Activated T-helper 17 cell treated with anti-CD3 and anti-CD28 coated beads, Interleukin-2, amount 50 U/mL, for 72 hours (primary cell): ENCODE measurements at regions not wholly inside any gene's neighbourhood (a gene's known extent, or its start where the extent isn't known, plus 50 kb on each side); places are given as distances from the start of the nearest gene placed in this dataset.
"Not testable (repeated sequence)": the region's sequence is repeated elsewhere in the genome, so short reads cannot be mapped to it uniquely, and the experiment has no call there.

Source experiments
- ATAC-seq: fragments of 150-1000 bp; cut with Tn5 transposase; replicated peaks from 2 replicates; pipeline ENCODE4 v1.10.0; 2021; ENCODE audit warnings: mild to moderate bottlenecking, moderate library complexity
- H3K27ac Mint-ChIP-seq: one replicate; pipeline ENCODE4 v1.8.0; 2022; ENCODE audit warnings: mixed read lengths
- H3K27me3 Mint-ChIP-seq: one replicate; pipeline ENCODE4 v1.8.0; 2022; ENCODE audit warnings: mixed read lengths
- H3K36me3 Mint-ChIP-seq: one replicate; pipeline ENCODE4 v1.8.0; 2022; ENCODE audit warnings: low read depth, mild to moderate bottlenecking, mixed read lengths
- H3K4me1 Mint-ChIP-seq: one replicate; pipeline ENCODE4 v1.8.0; 2022; ENCODE audit warnings: mixed read lengths
- H3K4me3 Mint-ChIP-seq: one replicate; pipeline ENCODE4 v1.8.0; 2022; ENCODE audit warnings: mild to moderate bottlenecking, mixed read lengths
- H3K9me3 Mint-ChIP-seq: one replicate; pipeline ENCODE4 v1.8.0; 2022; ENCODE audit warnings: mixed read lengths

DNA sequence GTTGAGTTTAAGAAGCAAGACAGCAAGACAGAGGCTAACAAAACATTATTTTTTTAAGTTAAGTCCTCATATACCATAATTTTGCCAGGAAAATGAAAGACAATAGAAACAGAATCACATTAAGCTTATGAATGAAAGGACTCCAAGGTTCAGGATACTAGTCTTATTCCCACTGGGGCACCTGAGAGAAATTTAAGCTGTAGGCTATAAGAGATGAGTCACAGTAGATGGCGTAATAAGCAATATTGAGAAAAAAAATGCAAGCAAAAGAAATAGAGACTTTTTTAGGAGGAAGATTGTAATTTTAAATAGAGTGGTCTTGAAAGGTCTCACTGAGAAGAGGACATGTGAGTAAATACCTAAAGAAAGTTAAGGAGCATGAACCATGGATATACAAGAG lies 57.1 kb upstream of the KIF2B start:
- Mint-ChIP-seq H3K27me3 (no peaks in the 10 kb centered on the region), H3K4me3 (no peak overlapping the region), H3K9me3 (peaks cover 5% of the 10 kb centered on the region), H3K27ac (no peak overlapping the region), H3K4me1 (no peaks in the 10 kb centered on the region), H3K36me3 (no peaks in the 10 kb centered on the region)
- ATAC-seq: no peak

DNA sequence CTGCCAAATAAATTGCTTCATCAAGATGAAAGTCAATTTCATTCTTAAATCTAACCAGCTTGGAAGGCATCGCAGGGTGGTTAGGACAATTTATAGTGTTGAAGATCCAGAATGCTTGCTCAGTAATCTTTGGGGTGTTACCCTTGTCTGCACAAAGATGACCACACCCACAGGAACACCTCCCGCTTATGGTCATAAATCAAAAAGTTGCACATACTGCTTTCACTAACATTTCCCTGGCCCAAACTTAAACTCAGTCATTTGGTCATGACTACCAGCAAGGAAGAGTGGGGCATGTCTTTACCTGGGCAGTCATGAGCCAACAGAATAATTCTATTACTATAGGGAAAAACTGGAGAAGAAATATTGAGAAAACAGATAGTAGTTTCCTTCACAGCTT lies 57.6 kb upstream of the KIF2B start:
- no peak for ATAC-seq
- Mint-ChIP-seq H3K9me3 (peaks cover 5% of the 10 kb centered on the region), H3K4me1 (no peaks in the 10 kb centered on the region), H3K27ac (no peak overlapping the region), H3K27me3 (no peaks in the 10 kb centered on the region), H3K4me3 (no peak overlapping the region), H3K36me3 (no peaks in the 10 kb centered on the region)

DNA sequence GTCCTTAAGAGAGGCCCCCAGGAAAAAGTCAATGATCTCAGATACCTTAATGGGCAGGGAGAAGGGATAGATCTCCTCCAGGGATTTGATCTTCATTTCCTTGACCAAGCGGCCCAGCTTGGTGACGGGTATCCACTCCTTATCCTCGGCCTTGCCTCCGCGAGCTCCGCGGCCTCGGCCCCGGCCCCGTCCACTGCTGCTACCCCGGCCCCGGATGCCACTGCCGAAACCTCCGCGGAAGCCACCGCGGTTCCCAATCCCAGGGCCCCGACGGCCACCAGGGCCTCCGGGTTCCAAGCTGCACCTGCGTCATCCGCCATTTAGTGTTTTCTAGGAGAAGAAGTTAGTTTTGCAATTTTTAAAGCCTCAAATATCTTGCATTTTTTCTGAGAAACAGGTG lies 65.2 kb upstream of the KIF2B start:
- no peak overlapping the region for H3K27ac Mint-ChIP-seq
- ATAC-seq: no peak
- no peaks in the 10 kb centered on the region for H3K36me3 Mint-ChIP-seq
- no peaks in the 10 kb centered on the region for H3K27me3 Mint-ChIP-seq
- H3K4me1 Mint-ChIP-seq: no peaks in the 10 kb centered on the region
- H3K4me3 Mint-ChIP-seq: no peak overlapping the region
- H3K9me3 Mint-ChIP-seq: peaks cover 4% of the 10 kb centered on the region

- not testable (repeated sequence) for H3K4me3 Mint-ChIP-seq, H3K9me3 Mint-ChIP-seq, H3K36me3 Mint-ChIP-seq, H3K27ac Mint-ChIP-seq, ATAC-seq, H3K4me1 Mint-ChIP-seq, H3K27me3 Mint-ChIP-seq
Observed at GRCh38 chr17:53757116-53757515, 65.6 kb upstream of the KIF2B start.

DNA sequence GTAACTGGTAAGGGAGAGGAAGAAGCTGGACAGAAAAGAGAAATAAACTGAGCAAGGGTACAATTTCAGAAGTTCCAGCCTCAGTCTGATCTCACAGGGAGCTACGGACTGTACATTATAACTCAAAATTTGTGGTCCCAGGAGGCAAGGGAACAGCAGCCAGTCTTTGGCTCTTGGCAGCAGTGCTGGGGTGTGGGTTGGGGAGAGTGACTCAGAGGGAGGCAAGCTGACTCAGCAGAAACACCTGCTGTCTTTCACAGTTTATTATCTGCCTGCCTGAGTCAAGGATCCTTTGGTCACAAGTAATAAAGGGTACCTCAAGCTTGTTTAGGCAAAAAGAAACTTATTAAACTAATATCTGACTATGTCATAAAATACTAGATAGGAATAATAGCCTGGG lies 73.5 kb upstream of the KIF2B start:
- Mint-ChIP-seq H3K27me3 (no peaks in the 10 kb centered on the region), H3K4me1 (no peaks in the 10 kb centered on the region), H3K4me3 (no peak overlapping the region), H3K27ac (no peak overlapping the region), H3K9me3 (peaks cover 6% of the 10 kb centered on the region), H3K36me3 (no peaks in the 10 kb centered on the region)
- no peak for ATAC-seq

GRCh38 chr17:53748159-53748820 lies 74.4 kb upstream of the KIF2B start:
- ATAC-seq, H3K9me3 Mint-ChIP-seq, H3K27ac Mint-ChIP-seq, H3K4me1 Mint-ChIP-seq, H3K4me3 Mint-ChIP-seq, H3K36me3 Mint-ChIP-seq, H3K27me3 Mint-ChIP-seq: not testable (repeated sequence)

GRCh38 chr17:53740312-53740711 lies 82.4 kb upstream of the KIF2B start:
- Mint-ChIP-seq H3K9me3 (peaks cover 19% of the 10 kb centered on the region), H3K27ac (no peak overlapping the region), H3K4me1 (no peaks in the 10 kb centered on the region), H3K4me3 (no peak overlapping the region), H3K36me3 (no peaks in the 10 kb centered on the region), H3K27me3 (no peaks in the 10 kb centered on the region)
- ATAC-seq: no peak

DNA sequence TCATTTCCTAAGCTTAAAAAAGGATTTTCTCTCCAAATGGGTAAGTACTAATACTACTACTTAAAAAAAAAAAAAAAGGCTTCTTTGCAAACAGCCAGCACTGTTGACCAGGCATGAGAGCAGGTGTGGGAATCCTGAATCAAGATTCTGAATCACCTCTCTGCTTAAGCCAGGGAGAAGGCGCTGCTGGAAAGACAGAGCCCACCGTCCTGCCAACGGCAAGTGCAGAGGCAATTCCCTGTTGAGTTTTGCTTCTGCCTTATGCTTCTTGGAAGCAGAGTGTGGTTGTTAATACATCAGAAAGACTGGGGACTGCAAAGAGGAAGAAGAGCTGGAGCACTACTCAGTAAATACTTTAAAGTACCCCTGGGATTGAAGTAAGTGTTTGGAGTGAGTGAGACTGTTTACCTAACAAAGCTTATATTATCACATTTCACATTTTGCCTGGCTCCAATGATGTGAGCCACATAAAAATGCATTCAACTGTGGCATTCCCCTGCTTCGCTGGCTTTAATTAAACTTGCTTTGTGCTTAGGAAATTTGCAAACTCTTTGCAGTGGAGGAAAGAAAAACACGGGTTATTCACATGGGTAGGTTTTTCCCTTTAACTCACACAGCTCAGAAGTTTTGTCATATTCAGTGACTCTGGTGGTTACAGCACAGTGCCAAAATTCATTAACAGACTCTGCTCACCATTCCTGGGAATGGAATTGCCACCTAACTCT lies 86.0 kb upstream of the KIF2B start:
- Mint-ChIP-seq H3K4me1 (no peaks in the 10 kb centered on the region), H3K27ac (no peak overlapping the region), H3K4me3 (no peak overlapping the region), H3K27me3 (no peaks in the 10 kb centered on the region), H3K9me3 (peaks cover 23% of the 10 kb centered on the region), H3K36me3 (no peaks in the 10 kb centered on the region)
- no peak for ATAC-seq

DNA sequence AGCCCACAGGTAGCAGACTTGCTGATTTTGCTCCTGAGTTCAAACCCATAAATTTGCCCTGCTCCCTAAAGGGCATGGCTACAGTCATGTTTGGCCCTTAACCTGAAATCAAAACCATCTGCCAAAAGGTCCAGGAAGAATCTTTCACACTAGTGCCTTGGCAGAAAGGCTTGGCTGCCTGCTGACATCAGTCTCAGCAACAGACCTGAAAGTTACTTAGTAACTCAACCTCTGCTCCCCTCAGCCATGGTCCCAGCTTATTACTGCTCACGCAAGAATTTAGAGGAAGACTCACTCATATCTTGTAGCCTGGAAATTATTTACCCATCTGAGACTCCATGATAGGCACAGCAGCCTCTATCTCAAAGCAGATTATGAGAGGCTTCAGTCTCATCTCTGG lies 98.0 kb upstream of the KIF2B start:
- no peaks in the 10 kb centered on the region for H3K27me3 Mint-ChIP-seq
- H3K9me3 Mint-ChIP-seq: peaks cover 14% of the 10 kb centered on the region

GRCh38 chr17:53722407-53722806 lies 100.3 kb upstream of the KIF2B start:
- ATAC-seq: no peak
- Mint-ChIP-seq H3K4me1 (no peaks in the 10 kb centered on the region), H3K9me3 (peaks cover 6% of the 10 kb centered on the region), H3K27me3 (no peaks in the 10 kb centered on the region), H3K27ac (no peak overlapping the region), H3K36me3 (no peaks in the 10 kb centered on the region), H3K4me3 (no peak overlapping the region)

More for the DNA sequence above, 98.0 kb upstream of the KIF2B start:
- Mint-ChIP-seq H3K36me3 (no peaks in the 10 kb centered on the region), H3K4me3 (no peak overlapping the region), H3K4me1 (no peaks in the 10 kb centered on the region), H3K27ac (no peak overlapping the region)
- no peak for ATAC-seq

DNA sequence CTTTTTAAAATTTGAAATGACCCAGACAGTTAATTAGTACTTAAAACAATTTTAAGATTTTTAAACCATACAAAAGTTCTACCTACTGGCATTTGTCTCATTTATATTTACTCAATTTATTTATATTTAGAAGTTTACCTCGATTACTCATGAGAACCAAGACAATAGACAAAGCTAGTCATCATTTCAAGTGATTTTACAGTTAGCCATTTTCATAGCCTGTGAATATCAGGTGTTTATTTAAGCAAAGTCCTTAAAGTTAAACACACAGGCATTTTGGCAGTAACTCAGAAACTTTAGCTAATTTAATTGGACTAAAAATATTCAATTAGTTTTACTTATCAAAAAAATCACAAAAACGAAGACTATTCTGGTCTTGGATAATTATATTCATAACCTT lies 101.6 kb upstream of the KIF2B start:
- no peak overlapping the region for H3K27ac Mint-ChIP-seq
- no peak for ATAC-seq
- no peak overlapping the region for H3K4me3 Mint-ChIP-seq
- H3K27me3 Mint-ChIP-seq: no peaks in the 10 kb centered on the region
- no peaks in the 10 kb centered on the region for H3K4me1 Mint-ChIP-seq
- H3K36me3 Mint-ChIP-seq: no peaks in the 10 kb centered on the region
- peaks cover 5% of the 10 kb centered on the region for H3K9me3 Mint-ChIP-seq

DNA sequence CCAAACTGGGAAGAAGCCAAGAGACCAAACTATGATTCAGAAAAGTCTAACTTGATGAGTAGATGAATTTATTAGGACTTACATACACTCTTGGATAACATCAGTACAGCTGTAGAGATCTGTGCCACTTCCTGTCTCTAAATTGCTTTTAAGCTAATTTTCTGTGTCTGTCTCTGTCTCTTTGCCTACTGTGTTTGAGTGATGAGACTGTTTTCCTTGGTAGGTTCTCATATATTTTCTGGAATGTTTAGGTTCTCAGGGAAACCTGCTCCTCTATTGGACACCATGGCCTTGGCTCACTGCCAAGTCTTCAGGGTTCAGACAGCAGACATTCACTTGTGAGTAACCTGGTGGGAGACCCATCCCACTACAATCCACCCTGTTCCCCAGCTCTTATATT lies 103.5 kb upstream of the KIF2B start:
- ATAC-seq: no peak
- Mint-ChIP-seq H3K36me3 (no peaks in the 10 kb centered on the region), H3K27ac (no peak overlapping the region), H3K4me1 (no peaks in the 10 kb centered on the region), H3K27me3 (no peaks in the 10 kb centered on the region), H3K9me3 (no peaks in the 10 kb centered on the region), H3K4me3 (no peak overlapping the region)

GRCh38 chr17:53707566-53707965 lies 115.2 kb upstream of the KIF2B start:
- no peaks in the 10 kb centered on the region for H3K4me1 Mint-ChIP-seq
- no peak for ATAC-seq
- H3K4me3 Mint-ChIP-seq: no peak overlapping the region
- no peaks in the 10 kb centered on the region for H3K36me3 Mint-ChIP-seq
- peaks cover 13% of the 10 kb centered on the region for H3K9me3 Mint-ChIP-seq
- H3K27me3 Mint-ChIP-seq: no peaks in the 10 kb centered on the region
- H3K27ac Mint-ChIP-seq: no peak overlapping the region

GRCh38 chr17:53696286-53696685 lies 126.4 kb upstream of the KIF2B start:
- ATAC-seq: no peak
- Mint-ChIP-seq H3K4me3 (no peak overlapping the region), H3K27ac (no peak overlapping the region), H3K36me3 (no peaks in the 10 kb centered on the region), H3K27me3 (no peaks in the 10 kb centered on the region), H3K9me3 (peaks cover 10% of the 10 kb centered on the region), H3K4me1 (no peaks in the 10 kb centered on the region)

- no peaks in the 10 kb centered on the region for H3K4me1 Mint-ChIP-seq
- no peaks in the 10 kb centered on the region for H3K36me3 Mint-ChIP-seq
- no peak overlapping the region for H3K4me3 Mint-ChIP-seq
- no peaks in the 10 kb centered on the region for H3K27me3 Mint-ChIP-seq
- H3K9me3 Mint-ChIP-seq: peaks cover 12% of the 10 kb centered on the region
- no peak for ATAC-seq
- H3K27ac Mint-ChIP-seq: no peak overlapping the region
Observed at GRCh38 chr17:53687324-53687723, 135.4 kb upstream of the KIF2B start.
